ENCODE measurements at regions not wholly inside any gene's neighbourhood (a gene's known extent, or its start where the extent isn't known, plus 50 kb on each side); places are given as distances from the start of the nearest gene placed in this dataset.

DNA sequence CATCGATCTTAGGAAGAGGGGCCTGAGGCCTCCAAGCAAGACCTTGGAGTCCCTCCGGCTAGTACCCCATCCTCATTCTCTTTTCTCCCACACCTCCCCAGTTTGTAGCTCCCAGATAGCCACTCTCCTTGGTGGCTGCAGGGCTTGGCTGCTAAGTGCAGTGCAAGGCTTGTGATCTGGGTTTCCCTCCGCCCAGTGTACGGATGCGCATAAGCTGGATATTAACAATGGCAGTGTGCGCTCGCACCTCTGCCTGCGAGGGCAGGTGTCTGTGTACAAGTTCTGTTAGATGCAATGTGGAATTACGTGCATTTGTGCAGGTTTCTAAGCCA, 71.0 kb upstream of the TBCA start:
- H3K4me3 ChIP-seq (ENCODE audit: insufficient read depth, low read depth, low read length): no peak overlapping the region
- H4K20me1 ChIP-seq (ENCODE audit: insufficient read depth, low read length): no peaks in the 10 kb centered on the region
- POLR2A ChIA-PET (ENCODE audit: unreplicated experiment): no interaction called here
- H3K9me1 ChIP-seq (ENCODE audit: insufficient read depth, low read length): peaks cover 7% of the 10 kb centered on the region
- no peak overlapping the region for H3K18ac ChIP-seq (ENCODE audit: low read depth, low read length)
- dilution Hi-C loops (cut with HindIII; ENCODE audit: low sequenced_read_pairs, unreplicated experiment) (no loop called here), in situ Hi-C loops (cut with MboI; ENCODE audit: low sequenced_read_pairs) (no loop called here), intact Hi-C loops (cut with micrococcal nuclease) (no loop called here)
- no peaks in the 10 kb centered on the region for H3K36me3 ChIP-seq (ENCODE audit: control insufficient read depth, insufficient read depth, low read length)
- no peak overlapping the region for H2BK20ac ChIP-seq (ENCODE audit: low read depth, low read length)
- TF ChIP-seq CHD1 (IDR thresholded peaks at IDR 0.05; ENCODE audit: low read depth, low read length) (no peak), SMC3 (IDR thresholded peaks at IDR 0.05; ENCODE audit: low read depth, low read length) (no peak), MXI1 (IDR thresholded peaks at IDR 0.05; ENCODE audit: borderline replicate concordance, low read depth, low read length) (no peak), MAFK (IDR thresholded peaks at IDR 0.05; ENCODE audit: low read depth, low read length) (no peak), RFX5 (IDR thresholded peaks at IDR 0.05; ENCODE audit: low read depth, low read length) (no peak), BHLHE40 (IDR thresholded peaks at IDR 0.05; ENCODE audit: low read depth, low read length) (no peak), CEBPB (IDR thresholded peaks at IDR 0.05; ENCODE audit: low read depth, low read length) (no peak), RCOR1 (IDR thresholded peaks at IDR 0.05; ENCODE audit: insufficient replicate concordance, low read length) (no peak), POLR2A (IDR thresholded peaks at IDR 0.05; ENCODE audit: low read depth, low read length) (no peak)
- TF ChIP-seq, protein P1, sequence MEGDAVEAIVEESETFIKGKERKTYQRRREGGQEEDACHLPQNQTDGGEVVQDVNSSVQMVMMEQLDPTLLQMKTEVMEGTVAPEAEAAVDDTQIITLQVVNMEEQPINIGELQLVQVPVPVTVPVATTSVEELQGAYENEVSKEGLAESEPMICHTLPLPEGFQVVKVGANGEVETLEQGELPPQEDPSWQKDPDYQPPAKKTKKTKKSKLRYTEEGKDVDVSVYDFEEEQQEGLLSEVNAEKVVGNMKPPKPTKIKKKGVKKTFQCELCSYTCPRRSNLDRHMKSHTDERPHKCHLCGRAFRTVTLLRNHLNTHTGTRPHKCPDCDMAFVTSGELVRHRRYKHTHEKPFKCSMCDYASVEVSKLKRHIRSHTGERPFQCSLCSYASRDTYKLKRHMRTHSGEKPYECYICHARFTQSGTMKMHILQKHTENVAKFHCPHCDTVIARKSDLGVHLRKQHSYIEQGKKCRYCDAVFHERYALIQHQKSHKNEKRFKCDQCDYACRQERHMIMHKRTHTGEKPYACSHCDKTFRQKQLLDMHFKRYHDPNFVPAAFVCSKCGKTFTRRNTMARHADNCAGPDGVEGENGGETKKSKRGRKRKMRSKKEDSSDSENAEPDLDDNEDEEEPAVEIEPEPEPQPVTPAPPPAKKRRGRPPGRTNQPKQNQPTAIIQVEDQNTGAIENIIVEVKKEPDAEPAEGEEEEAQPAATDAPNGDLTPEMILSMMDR (conservative IDR thresholded peaks at IDR 0.05; ENCODE audit: low read depth, low read length): no peak
- no peak overlapping the region for H3K4ac ChIP-seq (ENCODE audit: low read depth, low read length)
- BruUV-seq (replicated peaks): no TSS peak
- CTCF ChIA-PET: no interaction called here
- H2BK120ac ChIP-seq (ENCODE audit: low read depth, low read length): no peak overlapping the region
- H4K8ac ChIP-seq (ENCODE audit: low read depth in 2 of 2, low read length in 2 of 2): no peak overlapping the region
- no peak overlapping the region for H3K9ac ChIP-seq (ENCODE audit: low read depth, low read length)
- H3K79me1 ChIP-seq (ENCODE audit: low read depth in 1 of 2, low read length in 2 of 2): no peaks in the 10 kb centered on the region
- H2BK15ac ChIP-seq (ENCODE audit: low read depth, low read length): no peak overlapping the region
- H3K14ac ChIP-seq (replicated peaks; ENCODE audit: low read depth, low read length): no peak overlapping the region
- H2AK9ac ChIP-seq (replicated peaks; ENCODE audit: low read depth, low read length, poor library complexity): no peak overlapping the region
- H3K4me2 ChIP-seq (ENCODE audit: low read depth, low read length): no peak overlapping the region
- H2AFZ ChIP-seq (replicated peaks; ENCODE audit: low read length, poor library complexity): no peak overlapping the region
- no peak for DNase-seq
- H2AK5ac ChIP-seq (ENCODE audit: low read depth, low read length): no peak overlapping the region
- peaks cover 14% of the 10 kb centered on the region for H3K27me3 ChIP-seq (ENCODE audit: control insufficient read depth, insufficient read depth, low read length)
- no peak overlapping the region for H3K23ac ChIP-seq (ENCODE audit: low read depth, low read length)
- H3K4me1 ChIP-seq (ENCODE audit: control insufficient read depth, insufficient read depth, low read length): peaks cover 6% of the 10 kb centered on the region; the same call in 1 of the 2 replicates
- ATAC-seq (ENCODE audit: low read depth): no peak
- H3K56ac ChIP-seq (ENCODE audit: extremely low read depth, insufficient read depth, low read length): no peak overlapping the region
- 80% methylated on average over 2 of the region's 9 CpGs; no CpG with 5 or more reads in 1 of the 2 experiments for WGBS, 2 experiments (ENCODE audit: extremely low coverage in 2 of 2, insufficient read length in 1 of 2)
- no peak overlapping the region for H4K91ac ChIP-seq (ENCODE audit: insufficient read depth, low read depth, low read length)
- H4K5ac ChIP-seq (ENCODE audit: low read depth, low read length): no peak overlapping the region
- H3K9me3 ChIP-seq (ENCODE audit: control insufficient read depth, insufficient read depth, low read length): no peaks in the 10 kb centered on the region
- no peak overlapping the region for H3K27ac ChIP-seq (ENCODE audit: insufficient read depth, low read length)
- no peak overlapping the region for H2BK5ac ChIP-seq (ENCODE audit: low read depth, low read length, poor library complexity, severe bottlenecking)

Data from IMR-90 (cell line).